A673 (cell line): ENCODE measurements at regions not wholly inside any gene's neighbourhood (a gene's known extent, or its start where the extent isn't known, plus 50 kb on each side); places are given as distances from the start of the nearest gene placed in this dataset.

Source experiments
- CTCF ChIP-seq: fragments of 300-800, 200-600 bp; sonication (generic); conservative IDR thresholded peaks from 2 replicates; pipeline ENCODE4 v1.5.1; 2017; ENCODE audit warnings: low read depth, mild to moderate bottlenecking, antibody characterized with exemption, low read length, moderate library complexity, mixed read lengths
- EZH2 ChIP-seq: fragments of 200-600 bp; sonication (generic); IDR thresholded peaks from 2 replicates; pipeline ENCODE4 v1.6.1; 2017; ENCODE audit warnings: borderline replicate concordance, low read depth, mild to moderate bottlenecking, mixed read lengths, antibody characterized with exemption, low read length; ENCODE audit not compliant: poor library complexity, severe bottlenecking

- no peak for TF ChIP-seq CTCF
- TF ChIP-seq EZH2, result no peak
Measured at GRCh38 chr11:112523477-112523876, 262.8 kb upstream of the PLET1 start.
